Skin of body (tissue), 2 donors: ENCODE measurements at regions not wholly inside any gene's neighbourhood (a gene's known extent, or its start where the extent isn't known, plus 50 kb on each side); places are given as distances from the start of the nearest gene placed in this dataset. TPM values are rescaled to one million over a fixed set of nuclear protein-coding genes. Genes with fewer than 3 reads are reported as not detected.
A peak's percentile ranks its signal among the peaks of the same experiment; 100 is the strongest.
"Not testable (repeated sequence)": the region's sequence is repeated elsewhere in the genome, so short reads cannot be mapped to it uniquely, and the experiment has no call there.

Experiments
- DNase-seq: peaks from one replicate; lab custom pipeline; 2025; lab: John Stamatoyannopoulos, UW
- small RNA-seq: library from RNA; depleted of rRNA; stranded (forward); fragments of <200 nt; gene quantifications from one replicate; pipeline ENCODE3, GENCODE V24; 2014; ENCODE audit warnings: low replicate concordance

GRCh38 chr7:120170834-120171233 is 102.1 kb upstream of the KCND2 start:
- no peak for DNase-seq

GRCh38 chr7:120171406-120171805 is 101.6 kb upstream of the KCND2 start:
- no peak for DNase-seq

- no peak for DNase-seq
Measured at GRCh38 chr7:120180221-120180620, 92.8 kb upstream of the KCND2 start.

- no peak for DNase-seq
Measured at GRCh38 chr7:120181499-120181898, 91.5 kb upstream of the KCND2 start.

GRCh38 chr7:120184866-120185265 is 88.1 kb upstream of the KCND2 start:
- no peak for DNase-seq

GRCh38 chr7:120185940-120186682 is 86.9 kb upstream of the KCND2 start:
- no peak for DNase-seq

GRCh38 chr7:120186688-120187087 is 86.3 kb upstream of the KCND2 start:
- DNase-seq: no peak

GRCh38 chr7:120189623-120190022 is 83.4 kb upstream of the KCND2 start:
- no peak for DNase-seq

GRCh38 chr7:120190109-120190508 is 82.9 kb upstream of the KCND2 start:
- no peak for DNase-seq

- DNase-seq: no peak
Measured at GRCh38 chr7:120190566-120190965, 82.4 kb upstream of the KCND2 start.

GRCh38 chr7:120191423-120191822 is 81.6 kb upstream of the KCND2 start:
- DNase-seq: not testable (repeated sequence)

GRCh38 chr7:120201290-120201689 is 71.7 kb upstream of the KCND2 start:
- DNase-seq: no peak

- no peak for DNase-seq
Measured at GRCh38 chr7:120205101-120205500, 67.9 kb upstream of the KCND2 start.

GRCh38 chr7:120207037-120207436 is 65.9 kb upstream of the KCND2 start:
- DNase-seq: no peak

GRCh38 chr7:120215654-120216053 is 57.3 kb upstream of the KCND2 start:
- no peak for DNase-seq

- DNase-seq: no peak
Measured at GRCh38 chr7:120216947-120217346, 56.0 kb upstream of the KCND2 start.

- DNase-seq: peak; percentile 0
Measured at GRCh38 chr7:120218712-120219111, 54.3 kb upstream of the KCND2 start.

- DNase-seq: no peak
Measured at GRCh38 chr7:120221666-120222065, 51.3 kb upstream of the KCND2 start.

Small RNAs in the stretch of these regions (small RNA-seq; reads per million reads assigned to genes)
- not detected for gene RNU1-29P
